K562 (cell line): ENCODE measurements at regions not wholly inside any gene's neighbourhood (a gene's known extent, or its start where the extent isn't known, plus 50 kb on each side); places are given as distances from the start of the nearest gene placed in this dataset.

Experiments
- DNMT1 ChIP-seq: fragments of 450-650 bp; IDR thresholded peaks from 2 replicates; pipeline ENCODE4 v1.6.1; 2016; ENCODE audit warnings: antibody characterized with exemption, mild to moderate bottlenecking
- MTA2 ChIP-seq: fragments of 450-650 bp; IDR thresholded peaks from 2 replicates; pipeline ENCODE4 v1.6.1; 2016; ENCODE audit warnings: low read depth
- YY1 ChIP-seq, 3 experiments: IDR thresholded peaks; 2 replicates each; pipeline ENCODE4 v1.6.1; 2011; ENCODE audit warnings: low read length in 2 of 3, mild to moderate bottlenecking in 2 of 3, moderate library complexity in 2 of 3, borderline replicate concordance in 1 of 3, control low read depth in 1 of 3, low read depth in 1 of 3; ENCODE audit not compliant: insufficient read depth in 3 of 3, insufficient replicate concordance in 2 of 3, control insufficient read depth in 1 of 3, insufficient read length in 1 of 3; ENCODE audit errors: extremely low read depth in 1 of 3

DNA sequence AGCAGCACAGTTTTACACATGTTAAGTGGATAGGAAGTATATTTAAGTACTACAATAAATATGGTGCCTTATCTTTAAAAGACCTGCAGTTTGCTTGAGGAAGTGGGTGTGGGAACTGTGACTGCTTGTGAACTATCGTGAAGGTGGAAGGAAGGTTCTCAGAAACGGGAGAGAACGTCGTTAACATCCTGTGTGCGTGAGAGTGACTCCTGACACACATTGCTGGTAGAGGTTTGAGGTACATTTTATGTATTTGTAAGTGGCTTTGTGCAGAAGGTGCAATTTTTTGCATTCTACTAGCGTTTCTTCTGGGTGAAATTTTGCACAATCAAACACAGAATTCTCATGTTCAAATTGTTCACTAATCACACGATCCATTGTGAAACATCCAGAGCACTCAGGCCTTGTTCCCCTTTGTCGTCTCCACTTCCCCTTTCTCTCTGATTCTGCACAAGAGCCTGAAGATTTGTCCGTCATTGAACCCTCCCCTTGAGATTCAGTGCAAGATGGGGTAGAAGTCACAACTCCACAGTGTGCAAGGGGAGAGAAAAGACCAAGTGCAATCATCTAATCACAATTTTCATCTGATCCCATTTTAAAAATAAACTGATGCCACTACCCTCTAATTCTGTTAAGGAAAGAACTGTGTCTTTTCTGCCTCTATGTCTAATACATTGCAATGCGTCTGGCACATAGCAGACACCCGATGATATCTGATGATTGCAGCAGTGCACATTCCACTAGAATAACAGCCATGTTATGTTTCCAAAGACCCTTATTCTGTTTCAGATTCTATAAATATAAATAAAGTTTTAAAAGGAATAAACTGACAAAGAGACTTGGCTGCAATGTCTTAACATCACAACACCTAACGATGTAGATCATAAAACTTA is 279.9 kb downstream of the NEBL start:
- no peak for TF ChIP-seq MTA2
- TF ChIP-seq DNMT1 = no peak
- no peak for TF ChIP-seq YY1 (IDR thresholded peaks at IDR 0.05; ENCODE audit: borderline replicate concordance in 1 of 3, control insufficient read depth in 1 of 3, extremely low read depth in 1 of 3, insufficient read depth in 3 of 3, insufficient read length in 1 of 3, insufficient replicate concordance in 2 of 3, low read depth in 1 of 3, low read length in 2 of 3)
